ENCODE measurements at regions not wholly inside any gene's neighbourhood (a gene's known extent, or its start where the extent isn't known, plus 50 kb on each side); places are given as distances from the start of the nearest gene placed in this dataset.

DNA sequence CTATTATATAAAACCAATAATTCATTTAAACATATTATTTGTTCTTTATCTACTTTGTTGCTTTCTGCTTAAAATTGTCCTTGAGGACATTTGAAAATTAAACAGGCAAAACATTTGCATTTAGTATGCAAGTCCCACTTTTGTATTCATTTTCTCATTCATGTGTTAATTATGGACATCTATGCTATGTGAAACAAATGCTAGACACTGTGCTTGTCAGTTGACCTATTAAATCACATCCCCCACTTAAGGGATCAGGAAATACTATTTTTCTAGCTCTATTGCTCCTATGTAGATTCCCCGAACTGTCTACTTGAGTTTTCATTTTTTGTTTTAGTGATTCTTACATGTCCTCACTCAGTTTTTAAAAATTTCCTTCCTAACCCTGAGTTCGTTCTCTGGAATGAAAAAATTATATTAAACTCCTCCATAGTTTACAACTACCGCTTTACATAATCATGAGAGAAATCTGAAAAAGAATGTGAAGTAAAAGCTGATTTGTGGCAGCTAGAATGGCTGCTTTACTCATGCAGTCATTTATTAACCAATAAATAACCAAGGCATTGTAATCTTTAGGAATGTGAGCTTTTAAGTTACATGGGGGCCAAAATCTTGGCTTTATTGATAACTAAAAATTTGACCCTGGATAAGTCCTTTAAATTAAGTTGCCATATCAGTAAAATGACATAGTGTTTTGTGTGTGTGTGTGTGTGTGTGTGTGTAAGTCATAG is 188.5 kb downstream of the LIG4 start:
- Histone ChIP-seq H3K27ac (ENCODE audit: low read depth, low read length) (no peak overlapping the region), H3K4me1 (ENCODE audit: control insufficient read depth, insufficient read depth, low read length) (no peaks in the 10 kb centered on the region), H3K4me3 (ENCODE audit: low read length) (no peak overlapping the region), H3K27me3 (ENCODE audit: control insufficient read depth, insufficient read depth, low read length, poor library complexity, severe bottlenecking) (no peaks in the 10 kb centered on the region), H3K9me3 (ENCODE audit: control insufficient read depth, low read length) (no peaks in the 10 kb centered on the region), H3K36me3 (ENCODE audit: control insufficient read depth, insufficient read depth, low read length) (no peaks in the 10 kb centered on the region), H3K9ac (ENCODE audit: extremely low read depth, low read length, poor library complexity, severe bottlenecking) (no peak overlapping the region)
- no peaks in the 10 kb centered on the region for H3K9me3 Mint-ChIP-seq
- H3K4me1 Mint-ChIP-seq, result peaks cover 9% of the 10 kb centered on the region
- no peaks in the 10 kb centered on the region for H3K27me3 Mint-ChIP-seq (ENCODE audit: insufficient read depth)
- 60 to 100% methylated on average over 1 to 2 of the region's 3 CpGs for WGBS, 2 experiments (ENCODE audit: insufficient coverage in 1 of 2, insufficient read length in 1 of 2)
- H3K4me3 Mint-ChIP-seq, result no peak overlapping the region
- DNase-seq, result no peak
- no peaks in the 10 kb centered on the region for H3K36me3 Mint-ChIP-seq (ENCODE audit: low read depth)
- H3K27ac Mint-ChIP-seq, result no peak overlapping the region
- TF ChIP-seq, protein P1, sequence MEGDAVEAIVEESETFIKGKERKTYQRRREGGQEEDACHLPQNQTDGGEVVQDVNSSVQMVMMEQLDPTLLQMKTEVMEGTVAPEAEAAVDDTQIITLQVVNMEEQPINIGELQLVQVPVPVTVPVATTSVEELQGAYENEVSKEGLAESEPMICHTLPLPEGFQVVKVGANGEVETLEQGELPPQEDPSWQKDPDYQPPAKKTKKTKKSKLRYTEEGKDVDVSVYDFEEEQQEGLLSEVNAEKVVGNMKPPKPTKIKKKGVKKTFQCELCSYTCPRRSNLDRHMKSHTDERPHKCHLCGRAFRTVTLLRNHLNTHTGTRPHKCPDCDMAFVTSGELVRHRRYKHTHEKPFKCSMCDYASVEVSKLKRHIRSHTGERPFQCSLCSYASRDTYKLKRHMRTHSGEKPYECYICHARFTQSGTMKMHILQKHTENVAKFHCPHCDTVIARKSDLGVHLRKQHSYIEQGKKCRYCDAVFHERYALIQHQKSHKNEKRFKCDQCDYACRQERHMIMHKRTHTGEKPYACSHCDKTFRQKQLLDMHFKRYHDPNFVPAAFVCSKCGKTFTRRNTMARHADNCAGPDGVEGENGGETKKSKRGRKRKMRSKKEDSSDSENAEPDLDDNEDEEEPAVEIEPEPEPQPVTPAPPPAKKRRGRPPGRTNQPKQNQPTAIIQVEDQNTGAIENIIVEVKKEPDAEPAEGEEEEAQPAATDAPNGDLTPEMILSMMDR (conservative IDR thresholded peaks at IDR 0.05), result no peak

DNA sequence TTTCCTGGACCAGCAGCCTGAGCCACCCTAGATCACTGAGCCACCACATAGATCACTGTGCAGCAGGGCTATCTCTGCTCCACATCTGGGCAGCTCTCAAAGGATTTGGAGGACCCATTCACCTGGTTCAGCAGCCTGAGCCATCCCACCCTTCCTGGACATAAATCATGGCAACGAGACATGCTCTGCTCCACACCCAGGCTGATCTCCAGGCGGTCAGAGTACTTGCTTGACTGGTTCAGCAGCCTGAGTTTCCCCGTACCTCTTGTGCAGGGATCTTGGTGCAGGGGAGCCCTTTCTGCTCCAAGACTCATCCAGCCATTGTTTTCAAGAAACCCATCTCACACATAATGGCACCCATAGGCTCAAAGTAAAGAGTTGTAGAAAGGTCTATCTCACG is 195.3 kb downstream of the LIG4 start:
- Mint-ChIP-seq H3K4me1 (no peaks in the 10 kb centered on the region), H3K9me3 (peaks cover 24% of the 10 kb centered on the region), H3K27me3 (ENCODE audit: insufficient read depth) (no peaks in the 10 kb centered on the region), H3K27ac (no peak overlapping the region), H3K36me3 (ENCODE audit: low read depth) (peaks cover 1% of the 10 kb centered on the region), H3K4me3 (no peak overlapping the region)
- Histone ChIP-seq H3K4me3 (ENCODE audit: low read length) (no peak overlapping the region), H3K9ac (ENCODE audit: extremely low read depth, low read length, poor library complexity, severe bottlenecking) (no peak overlapping the region), H3K4me1 (ENCODE audit: control insufficient read depth, insufficient read depth, low read length) (no peaks in the 10 kb centered on the region), H3K36me3 (ENCODE audit: control insufficient read depth, insufficient read depth, low read length) (no peaks in the 10 kb centered on the region), H3K27ac (ENCODE audit: low read depth, low read length) (no peak overlapping the region), H3K9me3 (ENCODE audit: control insufficient read depth, low read length) (peaks cover 20% of the 10 kb centered on the region), H3K27me3 (ENCODE audit: control insufficient read depth, insufficient read depth, low read length, poor library complexity, severe bottlenecking) (no peaks in the 10 kb centered on the region)
- 70 to 92% methylated on average over 2 to 4 of the region's 4 CpGs for WGBS, 2 experiments (ENCODE audit: insufficient coverage in 1 of 2, insufficient read length in 1 of 2)
- TF ChIP-seq, protein P1 (conservative IDR thresholded peaks at IDR 0.05), result no peak
- no peak for DNase-seq

DNA sequence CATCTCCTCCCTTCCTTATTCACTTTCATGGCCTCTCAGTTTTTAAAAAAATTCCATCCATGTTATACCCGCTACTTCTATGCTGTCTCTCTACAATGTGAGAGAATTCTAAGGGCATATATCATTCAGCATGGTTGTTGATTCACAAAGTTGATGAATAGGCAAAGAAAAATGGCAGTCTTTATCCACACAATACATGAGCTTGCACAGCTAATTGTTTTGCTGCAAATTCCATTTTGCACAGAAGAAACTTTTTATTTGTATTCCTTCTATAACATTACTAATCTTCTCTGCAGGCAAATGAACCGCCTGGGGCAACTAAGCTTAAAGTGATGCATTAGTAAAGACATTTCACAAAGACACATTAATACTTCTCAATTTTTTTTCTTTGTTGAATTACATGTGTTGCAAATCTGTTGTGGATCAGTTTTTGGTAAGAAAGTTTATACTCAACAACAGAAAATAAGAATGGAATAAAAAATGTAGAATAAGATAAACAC is 196.9 kb downstream of the LIG4 start:
- no peak overlapping the region for H3K4me3 Mint-ChIP-seq
- H3K9me3 ChIP-seq (ENCODE audit: control insufficient read depth, low read length), result peaks cover 20% of the 10 kb centered on the region
- no peak overlapping the region for H3K27ac Mint-ChIP-seq
- WGBS, 2 experiments (ENCODE audit: insufficient coverage in 1 of 2, insufficient read length in 1 of 2), result 100% methylated on average over 2 of the region's 2 CpGs; no CpG with 5 or more reads in 1 of the 2 experiments
- H3K4me3 ChIP-seq (ENCODE audit: low read length), result no peak overlapping the region
- DNase-seq, result no peak
- H3K27me3 Mint-ChIP-seq (ENCODE audit: insufficient read depth), result no peaks in the 10 kb centered on the region
- no peaks in the 10 kb centered on the region for H3K27me3 ChIP-seq (ENCODE audit: control insufficient read depth, insufficient read depth, low read length, poor library complexity, severe bottlenecking)
- TF ChIP-seq, protein P1 (conservative IDR thresholded peaks at IDR 0.05), result no peak
- H3K27ac ChIP-seq (ENCODE audit: low read depth, low read length), result no peak overlapping the region
- H3K4me1 ChIP-seq (ENCODE audit: control insufficient read depth, insufficient read depth, low read length), result no peaks in the 10 kb centered on the region
- H3K36me3 Mint-ChIP-seq (ENCODE audit: low read depth), result peaks cover 1% of the 10 kb centered on the region
- peaks cover 24% of the 10 kb centered on the region for H3K9me3 Mint-ChIP-seq
- no peaks in the 10 kb centered on the region for H3K36me3 ChIP-seq (ENCODE audit: control insufficient read depth, insufficient read depth, low read length)
- no peak overlapping the region for H3K9ac ChIP-seq (ENCODE audit: extremely low read depth, low read length, poor library complexity, severe bottlenecking)
- H3K4me1 Mint-ChIP-seq, result no peaks in the 10 kb centered on the region
